HG03103 (cell line): ENCODE measurements at regions not wholly inside any gene's neighbourhood (a gene's known extent, or its start where the extent isn't known, plus 50 kb on each side); places are given as distances from the start of the nearest gene placed in this dataset.

Experiments
- ATAC-seq: cut with Tn5 transposase; IDR thresholded peaks from one replicate; pipeline ENCODE4 v1.9.1; 2021; ENCODE audit warnings: low read depth; ENCODE audit not compliant: unreplicated experiment

DNA sequence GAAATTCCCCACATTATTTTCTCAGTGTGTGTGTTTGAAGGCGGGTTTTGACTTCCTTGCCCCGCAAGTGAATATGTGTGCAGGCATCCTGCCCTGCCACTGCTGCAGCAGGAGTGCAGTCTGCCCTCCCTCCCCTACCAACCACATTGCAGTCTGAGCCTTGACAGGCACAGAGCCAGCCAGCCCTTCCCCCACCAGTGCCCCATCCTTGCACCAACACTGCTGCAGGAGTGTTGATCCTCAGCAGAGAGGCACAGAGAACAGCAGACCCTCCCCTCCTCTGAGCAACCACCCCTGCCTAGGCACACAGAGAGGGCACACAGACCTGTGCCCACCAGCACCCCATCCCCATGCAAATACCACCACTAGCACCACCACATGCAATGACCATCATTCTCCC lies 683.0 kb upstream of the PKDCC start:
- ATAC-seq: no peak

DNA sequence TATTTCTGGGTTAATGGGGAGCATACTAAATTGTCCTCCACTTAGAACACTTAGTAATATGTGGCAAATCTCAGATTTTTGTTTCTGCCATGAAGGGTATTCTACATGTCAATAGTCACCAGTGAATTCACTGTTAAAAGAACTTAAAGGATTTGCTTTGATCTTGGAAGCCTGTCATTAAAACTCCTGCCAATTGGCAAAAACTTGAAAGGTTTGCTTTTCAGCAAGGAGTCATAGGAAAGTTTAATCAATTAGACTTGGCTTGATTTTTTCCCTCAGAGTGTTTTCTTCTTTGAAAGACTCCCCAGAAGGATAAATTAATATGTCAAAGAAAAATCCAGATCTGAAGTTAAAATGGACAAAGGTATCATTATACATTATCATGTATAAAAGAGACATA lies 671.9 kb upstream of the PKDCC start:
- no peak for ATAC-seq

DNA sequence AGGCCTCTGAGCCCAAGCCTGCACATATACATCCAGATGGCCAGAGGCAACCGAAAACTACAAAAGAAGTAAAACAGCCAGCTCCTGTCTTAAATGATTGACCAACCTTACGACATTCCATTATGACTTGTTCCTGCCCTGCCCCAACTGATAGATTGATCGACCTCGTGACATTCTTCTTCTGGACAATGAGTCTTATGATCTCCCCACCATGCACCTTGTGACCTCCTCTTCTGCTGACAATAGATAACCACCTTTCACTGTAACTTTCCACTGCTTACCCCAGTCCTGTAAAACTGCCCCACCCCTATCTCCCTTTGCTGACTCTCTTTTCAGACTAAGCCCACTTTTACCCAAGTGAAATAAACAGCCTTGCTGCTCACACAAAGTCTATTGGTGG lies 670.0 kb upstream of the PKDCC start:
- ATAC-seq: no peak

DNA sequence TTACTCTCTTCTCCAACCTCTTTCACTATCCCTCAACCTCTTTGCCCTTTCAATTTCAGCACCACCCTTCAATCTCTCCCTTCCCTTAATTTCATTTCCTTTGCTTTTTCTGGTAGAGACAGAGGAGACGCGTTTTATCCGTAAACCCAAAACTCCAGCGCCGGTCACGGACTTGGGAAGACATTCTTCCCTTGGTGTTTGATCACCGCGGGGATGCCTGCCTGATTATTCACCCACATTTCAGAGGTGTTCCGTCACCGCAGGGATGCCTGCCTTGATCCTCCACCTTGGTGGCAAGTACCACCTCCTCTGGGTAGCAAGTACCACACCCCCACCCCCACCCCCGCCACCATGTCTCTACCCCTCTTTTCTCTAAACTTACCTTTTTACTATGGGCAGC lies 669.4 kb upstream of the PKDCC start:
- no peak for ATAC-seq

DNA sequence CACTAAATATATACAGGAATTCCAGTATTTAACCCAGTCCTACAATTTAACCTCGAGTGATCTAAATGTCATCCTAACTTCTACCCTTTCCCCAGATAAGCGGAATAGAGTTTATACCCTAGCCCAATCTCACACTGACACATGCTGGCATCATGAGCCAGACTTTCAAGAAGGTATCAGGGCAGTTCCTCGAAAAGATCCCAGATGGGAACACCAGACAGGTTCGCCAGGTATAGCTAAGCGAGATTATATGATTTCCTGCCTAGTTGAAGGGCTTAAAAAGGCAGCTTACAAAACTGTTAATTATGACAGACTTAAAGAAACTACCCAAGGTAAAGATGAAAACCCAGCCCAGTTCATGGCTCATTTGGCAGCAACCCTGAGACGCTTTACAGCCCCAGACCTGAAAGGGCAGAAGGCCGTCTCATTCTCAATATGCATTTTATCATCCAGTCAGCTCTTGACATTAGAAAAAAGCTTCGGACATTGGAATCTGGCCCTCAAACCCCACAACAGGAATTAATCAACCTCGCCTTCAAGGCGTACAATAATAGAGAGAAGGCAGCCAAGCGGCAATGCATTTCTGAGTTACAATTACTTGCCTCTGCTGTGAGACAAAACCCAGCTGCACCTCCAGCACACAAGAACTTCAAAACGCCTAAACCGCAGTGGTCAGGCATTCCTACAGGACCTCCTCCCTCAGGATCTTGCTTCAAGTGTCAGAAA lies 668.2 kb upstream of the PKDCC start:
- ATAC-seq: no peak

DNA sequence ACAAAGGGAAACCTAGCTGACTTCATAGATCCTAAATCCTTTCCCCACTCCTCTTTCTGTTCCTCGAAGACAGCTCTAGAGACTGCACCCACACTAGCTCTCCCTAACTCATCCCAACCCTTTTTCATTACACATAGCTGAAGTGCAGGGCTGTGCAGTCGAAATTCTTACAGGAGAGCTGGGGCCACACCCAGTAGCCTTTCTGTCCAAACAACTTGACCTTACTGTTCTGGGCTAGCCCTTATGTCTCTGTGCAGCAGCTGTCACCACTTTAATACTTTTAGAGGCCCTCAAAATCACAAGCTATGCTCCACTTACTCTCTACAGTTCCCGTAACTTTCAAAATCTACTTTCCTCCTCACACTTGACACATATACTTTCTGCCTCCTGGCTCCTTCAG lies 666.1 kb upstream of the PKDCC start:
- ATAC-seq: no peak

DNA sequence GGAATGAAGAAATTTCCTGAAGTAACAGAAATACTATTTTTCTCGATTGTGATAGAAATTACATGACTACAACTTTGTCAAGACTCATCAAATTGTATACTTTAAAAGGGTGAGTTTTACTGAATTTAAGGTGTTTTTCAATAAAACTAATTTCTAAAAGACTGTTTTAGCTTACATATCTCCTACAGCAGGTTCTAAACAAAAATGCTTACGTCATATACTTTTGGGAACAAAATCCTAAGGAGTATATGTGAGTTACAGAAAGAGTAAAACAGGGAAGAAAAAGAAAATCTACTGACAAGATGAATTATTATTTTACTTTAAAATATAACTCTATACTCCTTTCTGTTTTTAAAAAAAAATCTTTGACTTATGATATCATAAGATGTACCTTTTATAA lies 660.3 kb upstream of the PKDCC start:
- no peak for ATAC-seq

DNA sequence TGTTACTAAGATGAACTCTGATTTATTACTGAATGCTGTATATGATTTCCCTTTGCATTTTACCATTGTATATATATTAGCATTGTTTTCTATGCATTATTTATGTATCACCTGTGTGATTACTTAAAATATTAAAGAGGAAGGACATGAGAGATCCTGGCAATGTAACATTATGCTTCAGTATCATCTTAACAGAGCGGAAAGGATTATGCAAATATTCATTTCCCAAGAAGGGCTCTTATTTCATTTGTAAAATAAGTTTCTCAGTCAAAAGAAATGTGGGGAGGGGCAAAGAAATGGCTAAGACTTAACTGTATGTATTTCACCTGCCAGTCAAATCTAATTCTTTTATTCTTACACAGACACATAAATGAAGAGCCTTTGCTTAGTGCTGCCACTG lies 654.2 kb upstream of the PKDCC start:
- no peak for ATAC-seq

DNA sequence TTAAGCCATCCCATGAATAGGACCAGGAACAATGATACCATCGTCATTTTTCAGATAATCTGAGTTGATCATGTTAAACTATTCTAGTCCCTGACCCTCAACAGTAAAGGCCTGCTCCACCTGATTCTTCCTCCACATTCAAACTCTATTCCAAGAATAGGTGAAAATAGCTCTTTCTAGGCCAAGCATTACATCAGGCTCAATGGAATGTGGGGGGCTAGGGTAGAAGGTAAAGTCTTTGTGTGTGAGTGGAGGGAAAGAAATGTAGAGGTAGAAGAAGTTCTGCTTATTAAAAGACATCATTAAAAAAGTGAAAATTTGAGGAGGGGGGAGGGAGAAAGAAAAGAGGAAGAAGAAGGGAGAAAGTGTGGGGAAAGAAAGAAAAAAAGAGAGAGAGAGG lies 653.3 kb upstream of the PKDCC start:
- ATAC-seq: no peak

DNA sequence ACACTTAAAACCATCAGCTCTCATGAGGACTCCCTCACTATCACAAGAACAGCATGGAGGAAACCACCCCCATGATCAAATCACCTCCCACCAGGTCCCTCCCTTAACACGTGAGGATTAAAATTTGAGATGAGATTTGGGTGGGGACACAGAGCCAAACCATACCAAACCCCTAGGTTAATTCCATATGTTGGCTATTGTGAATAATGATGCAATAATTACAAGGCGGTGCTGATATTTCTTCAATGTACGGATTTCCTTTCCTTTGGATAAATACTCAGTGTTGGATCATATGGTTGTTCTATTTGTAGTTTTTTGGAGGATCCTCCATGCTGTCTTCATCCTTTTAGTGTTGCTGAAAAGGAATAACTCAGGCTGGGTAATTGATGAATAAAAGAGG lies 652.1 kb upstream of the PKDCC start:
- ATAC-seq: no peak

DNA sequence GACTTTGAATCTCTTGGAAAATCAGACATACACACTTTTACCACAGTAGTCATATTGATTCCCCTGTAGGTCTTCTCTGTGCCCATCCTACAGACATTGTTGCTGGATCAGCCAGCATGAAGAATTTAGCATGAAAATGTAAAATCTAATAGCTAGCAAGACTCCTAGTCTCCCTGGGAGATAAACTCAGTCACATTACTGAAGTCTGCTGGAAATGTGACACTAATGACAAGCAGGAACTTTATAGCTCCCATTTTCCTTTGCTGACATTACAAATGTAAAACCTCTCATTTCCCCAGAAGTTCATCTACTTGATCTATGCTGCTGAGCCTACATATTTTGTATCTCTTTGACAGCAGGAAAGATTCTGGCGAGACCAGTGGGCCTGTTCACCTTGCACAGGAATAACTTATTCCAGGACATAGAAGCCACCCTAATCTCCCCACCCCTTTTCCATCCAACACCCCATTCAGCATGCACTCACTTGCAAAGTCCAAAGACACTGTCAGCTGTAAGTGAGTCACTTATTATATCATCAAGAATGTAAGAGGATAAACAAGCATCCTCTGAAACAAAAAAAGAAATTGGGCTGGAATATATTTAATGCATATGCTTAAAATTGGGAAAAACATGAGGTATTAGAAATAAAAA lies 648.3 kb upstream of the PKDCC start:
- ATAC-seq: no peak

DNA sequence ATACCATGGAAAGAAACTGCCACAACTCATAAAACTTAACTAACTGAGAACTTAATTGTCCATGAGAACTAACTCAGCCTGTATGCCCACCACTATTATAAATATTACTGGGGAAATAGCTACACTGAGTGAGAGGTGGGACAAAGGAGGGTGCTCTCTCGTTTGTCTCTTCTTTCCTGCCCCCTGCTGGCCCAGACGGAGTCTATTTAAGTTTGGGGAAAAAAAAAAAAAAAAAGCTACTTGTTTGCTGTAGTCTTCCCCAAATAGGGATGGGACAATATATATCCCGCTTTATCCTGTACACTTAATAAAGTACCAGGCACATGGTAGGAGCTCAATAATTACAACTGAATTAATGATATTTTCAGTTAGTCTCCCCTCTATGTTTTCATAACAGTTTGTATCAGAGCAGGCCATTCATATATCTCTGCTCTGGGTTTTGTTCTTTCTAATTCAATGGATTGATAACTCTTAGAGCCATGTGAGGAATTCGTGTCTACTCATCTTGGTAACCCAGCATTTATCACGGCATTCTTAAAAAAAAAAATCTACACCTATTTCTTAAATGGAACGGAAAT lies 647.6 kb upstream of the PKDCC start:
- no peak for ATAC-seq

DNA sequence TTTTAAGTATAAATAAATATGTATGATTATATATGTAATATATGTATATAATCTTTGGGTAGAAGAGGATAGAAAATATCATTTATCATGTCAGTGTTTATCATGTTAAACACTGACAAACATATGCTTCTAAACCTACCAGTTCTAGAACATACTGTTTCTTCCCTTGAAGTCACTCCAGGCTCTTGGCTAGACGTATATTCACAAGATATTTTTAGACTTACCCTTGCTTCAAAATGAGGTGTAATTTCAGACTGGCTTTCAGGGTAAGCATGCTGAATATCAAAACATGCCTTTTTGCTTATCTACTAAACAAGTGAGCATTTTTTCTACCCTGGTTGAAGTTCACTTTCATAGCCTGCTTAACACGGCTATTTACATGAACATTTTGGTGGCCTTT lies 642.4 kb upstream of the PKDCC start:
- no peak for ATAC-seq

DNA sequence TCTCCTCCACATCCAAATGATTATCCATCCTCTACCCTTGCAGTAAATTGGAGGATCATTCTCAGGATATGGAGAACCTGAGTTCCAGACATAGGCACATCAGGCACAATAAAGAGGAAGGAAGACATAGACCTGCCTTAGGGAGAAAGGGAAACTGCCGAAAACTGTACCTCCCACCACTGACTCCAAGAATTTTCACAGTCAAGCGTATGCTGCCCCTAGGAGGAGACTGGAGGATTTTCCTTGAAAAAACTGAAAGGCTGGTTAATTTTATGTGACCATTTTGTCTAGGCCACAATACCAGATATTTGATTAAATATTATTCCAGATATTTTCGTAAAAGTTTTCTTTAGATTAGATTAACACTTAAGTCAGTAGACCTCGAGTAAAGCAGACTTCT lies 638.5 kb upstream of the PKDCC start:
- no peak for ATAC-seq

DNA sequence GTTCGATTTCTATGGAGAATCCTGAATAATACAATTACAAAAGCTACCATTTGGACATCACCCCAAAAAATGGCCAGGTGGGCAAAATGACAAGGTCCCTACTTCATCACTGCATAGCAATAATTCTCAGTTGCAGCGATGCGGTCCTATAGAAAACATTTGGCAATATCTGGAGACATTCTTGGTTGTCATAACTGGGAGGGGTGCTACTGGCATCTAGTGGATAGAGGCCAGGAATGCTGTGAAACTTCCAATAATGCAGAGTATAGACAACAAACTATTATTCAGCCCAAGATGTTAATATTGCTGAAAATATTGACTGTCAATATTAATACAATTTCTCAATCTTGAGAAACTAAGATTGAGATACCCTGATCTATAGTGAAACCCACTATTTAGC lies 637.8 kb upstream of the PKDCC start:
- no peak for ATAC-seq

DNA sequence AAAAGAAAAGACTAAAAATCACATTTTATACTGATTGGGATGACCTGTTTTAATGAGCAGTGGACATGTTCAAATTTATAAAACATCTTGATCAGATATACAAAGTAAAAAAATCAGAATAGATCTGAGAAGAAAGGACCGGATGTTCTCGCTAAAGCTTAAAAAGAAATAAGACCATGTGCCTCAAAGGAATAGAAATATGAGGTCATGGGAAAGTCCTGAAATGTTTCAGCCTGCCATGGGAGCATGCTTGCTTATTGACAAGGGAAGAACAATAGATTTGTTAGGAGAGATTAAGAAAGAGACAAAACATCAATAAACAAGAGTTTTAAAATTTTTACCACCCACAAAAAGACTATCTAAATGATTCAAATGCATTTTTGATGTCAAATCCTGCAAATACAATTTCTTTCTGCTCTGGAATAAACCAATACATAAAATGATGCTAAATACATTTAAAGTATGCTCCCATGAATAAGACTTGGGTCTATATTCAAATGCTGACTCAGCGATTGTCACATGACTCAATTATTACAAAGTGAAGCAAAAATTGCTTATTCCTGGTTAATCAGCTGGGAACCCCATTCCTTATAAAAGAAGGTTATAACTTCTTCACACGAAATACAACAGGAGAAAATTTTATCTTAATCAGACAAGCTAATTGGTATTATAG lies 633.9 kb upstream of the PKDCC start:
- no peak for ATAC-seq

DNA sequence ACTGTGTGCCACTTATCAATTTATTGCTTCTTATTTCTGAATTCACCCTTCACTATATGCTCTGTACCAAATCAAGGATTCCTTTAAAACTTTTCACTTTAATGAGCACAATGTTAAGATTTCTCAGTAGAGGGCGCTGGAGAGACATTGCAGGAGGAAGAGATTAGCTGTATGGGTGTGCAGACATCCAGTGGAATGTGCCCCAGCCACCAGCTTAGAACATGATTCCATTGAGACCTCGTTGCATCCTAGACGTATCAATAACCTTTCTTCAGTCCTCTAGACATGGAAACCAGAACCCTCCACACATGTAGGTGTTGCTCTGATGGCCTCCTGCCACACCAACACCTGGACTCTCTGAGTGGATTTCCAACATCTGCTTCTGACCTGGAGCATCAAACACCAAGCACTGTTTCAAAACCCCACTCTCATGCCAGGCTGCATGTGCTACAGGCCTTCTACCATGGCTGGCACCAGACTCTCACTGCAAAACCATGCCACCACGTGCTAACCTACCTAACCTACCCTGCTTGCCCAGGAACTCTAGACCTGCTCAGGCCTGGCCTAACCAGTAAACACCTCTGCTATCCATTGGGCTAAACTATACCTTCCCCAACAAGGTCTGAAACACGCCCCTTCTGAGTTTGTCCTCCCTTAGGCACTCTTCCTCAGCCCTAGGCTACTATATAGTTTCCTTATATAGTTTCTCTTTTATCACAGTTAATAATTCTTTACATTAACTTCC lies 633.2 kb upstream of the PKDCC start:
- no peak for ATAC-seq

DNA sequence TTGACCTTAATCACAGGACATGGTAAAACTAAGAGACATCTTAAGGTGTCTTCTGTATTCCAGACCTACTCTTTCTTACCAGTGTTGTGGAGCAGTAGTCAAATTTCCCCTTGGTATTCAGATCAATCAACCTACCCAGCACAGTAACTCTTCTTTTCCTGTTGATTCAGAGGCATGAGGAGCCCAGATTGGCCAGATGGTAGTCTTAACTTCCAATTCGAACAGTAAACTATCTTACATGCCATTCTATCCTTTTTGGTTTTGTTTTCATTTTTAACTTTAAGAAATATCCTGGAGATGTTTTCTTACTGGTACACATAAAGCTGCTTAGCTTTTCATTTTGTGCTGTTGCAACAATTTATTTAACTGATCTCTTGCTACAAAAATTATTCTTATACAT lies 630.3 kb upstream of the PKDCC start:
- ATAC-seq: no peak

DNA sequence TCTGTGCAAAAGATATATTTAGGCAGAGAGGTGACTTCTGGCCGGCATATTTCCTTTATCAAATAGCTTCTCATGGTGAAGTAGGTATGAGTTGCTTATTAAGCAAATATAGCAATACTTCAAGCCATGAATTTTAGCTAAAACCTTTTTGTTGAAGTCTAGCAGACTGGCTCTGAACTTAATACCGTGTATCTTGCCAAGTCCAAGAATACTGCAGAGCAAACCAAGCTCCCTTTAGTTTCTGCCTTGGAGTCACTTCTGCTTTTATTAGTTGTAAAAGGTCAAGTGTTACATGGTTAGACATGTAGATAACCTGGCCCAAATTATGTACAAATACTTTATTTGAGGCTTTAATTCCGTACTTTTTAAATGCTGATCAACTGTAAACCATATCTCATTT lies 627.6 kb upstream of the PKDCC start:
- ATAC-seq: no peak

DNA sequence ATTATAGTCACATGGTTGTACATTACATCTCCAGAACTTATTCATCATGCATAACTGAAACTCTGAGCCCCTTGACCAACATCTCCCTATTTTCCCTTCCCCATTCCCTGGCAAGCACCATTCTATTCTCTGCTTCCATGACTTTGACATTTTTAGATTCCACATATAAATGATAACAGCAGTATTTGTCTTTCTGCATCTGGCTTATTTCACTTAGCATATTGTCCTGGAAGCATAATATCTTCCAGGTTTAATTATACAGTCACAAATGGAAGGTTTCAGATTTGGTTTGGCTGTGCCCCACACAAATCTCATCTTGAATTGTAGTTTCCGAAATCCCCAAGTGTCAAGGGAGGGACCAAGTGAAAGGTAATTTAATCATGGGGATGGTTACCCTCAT lies 626.9 kb upstream of the PKDCC start:
- no peak for ATAC-seq

DNA sequence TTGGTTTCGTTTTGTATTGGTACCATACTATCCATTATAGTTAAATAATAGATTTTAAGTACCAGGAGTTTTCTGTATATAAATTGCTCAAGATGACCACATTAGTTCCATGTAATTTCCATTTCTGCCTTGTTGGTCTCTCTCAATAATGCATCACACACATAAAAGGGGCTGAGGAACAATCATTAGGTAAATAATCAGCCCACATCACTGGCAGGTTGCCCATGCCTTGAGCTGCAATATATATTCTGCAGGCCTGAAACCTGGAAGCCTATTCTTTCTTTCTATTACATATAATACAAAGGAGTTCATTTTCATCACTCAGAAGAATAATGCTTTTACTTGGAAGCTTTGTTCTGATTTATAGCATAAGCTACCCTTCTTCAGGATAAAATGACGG lies 616.1 kb upstream of the PKDCC start:
- no peak for ATAC-seq
